Body of pancreas (tissue), 4 donors: ENCODE measurements at regions not wholly inside any gene's neighbourhood (a gene's known extent, or its start where the extent isn't known, plus 50 kb on each side); places are given as distances from the start of the nearest gene placed in this dataset.

Experiments used
- CTCF ChIP-seq, 7 experiments: fragments of 450-650 bp in 4 of 7; fragments of 200-600 bp in 3 of 7; sonication (generic) in 3 of 7; IDR thresholded peaks; one replicate each; pipeline ENCODE4 v1.5.1; 2016 to 2019; ENCODE audit warnings: antibody characterized with exemption in 7 of 7
- POLR2A ChIP-seq, 3 donors: fragments of 450-650 bp; IDR thresholded peaks; one replicate each; pipeline ENCODE4 v1.6.1; 2016; ENCODE audit warnings: antibody characterized with exemption in 3 of 3, mild to moderate bottlenecking in 2 of 3

- TF ChIP-seq POLR2A (IDR thresholded peaks at IDR 0.05): no peak
- TF ChIP-seq CTCF (IDR thresholded peaks at IDR 0.05): no peak
Measured at GRCh38 chr6:95448208-95448607, 129.1 kb upstream of the MANEA start.
